ENCODE measurements at regions not wholly inside any gene's neighbourhood (a gene's known extent, or its start where the extent isn't known, plus 50 kb on each side); places are given as distances from the start of the nearest gene placed in this dataset.

DNA sequence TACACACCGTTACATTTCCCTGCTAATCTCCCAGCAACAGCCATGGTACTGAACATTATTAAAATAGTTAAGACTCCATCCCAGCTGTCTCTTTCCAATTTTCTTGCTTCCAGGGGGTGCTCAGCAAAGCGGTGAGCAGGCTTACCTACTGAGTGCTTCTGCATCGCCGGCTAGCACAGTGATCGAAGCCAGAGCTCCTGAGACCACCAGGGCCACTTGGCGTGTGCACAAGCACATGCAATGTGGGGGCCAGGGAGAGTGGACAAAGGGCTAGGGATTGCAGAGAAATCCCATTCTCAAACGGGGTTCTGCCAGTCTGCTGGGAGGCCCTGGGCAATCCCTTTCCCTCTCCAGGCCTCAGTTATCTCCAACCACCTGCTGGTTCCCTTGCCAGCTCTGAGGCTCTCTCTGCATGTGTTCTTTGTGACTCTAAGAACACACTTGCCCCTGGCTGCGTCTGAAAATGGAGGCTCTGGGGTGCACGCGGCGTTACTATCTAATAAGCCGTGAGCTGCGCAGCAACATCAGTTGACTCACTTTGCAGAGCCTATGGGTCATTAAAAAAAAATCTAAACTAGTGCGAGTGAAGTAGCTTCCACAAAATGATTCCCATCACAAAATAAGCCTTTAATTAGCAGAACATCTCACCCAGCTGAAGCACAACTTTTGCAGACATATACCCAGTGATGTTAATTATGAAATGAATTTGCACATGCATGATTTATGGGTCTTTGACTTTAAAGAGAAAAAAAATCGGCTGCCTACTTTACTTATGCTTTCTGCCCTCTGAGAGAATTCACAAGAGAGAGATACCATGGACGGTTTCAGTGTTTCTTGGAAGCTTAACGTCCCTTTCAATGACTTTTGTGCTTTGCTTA is 271.5 kb downstream of the TLE3 start:
- no peak for DNase-seq

DNA sequence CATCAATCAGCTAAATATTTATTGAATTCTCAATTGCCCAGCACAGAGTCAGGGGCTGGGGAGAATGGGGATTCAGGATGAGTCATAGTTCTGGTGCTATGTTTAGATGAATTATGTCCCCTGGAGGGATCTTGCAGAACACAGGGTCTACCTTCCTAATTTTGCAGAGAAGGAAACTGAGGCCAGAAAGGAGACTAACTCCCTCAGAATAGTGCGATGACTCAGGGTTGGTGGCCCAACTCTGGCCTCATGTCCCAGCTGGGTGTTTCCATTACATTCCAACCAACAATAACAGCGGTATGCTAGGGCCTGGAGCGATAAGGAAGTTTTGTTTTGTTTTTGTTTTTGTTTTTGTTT is 270.9 kb downstream of the TLE3 start:
- DNase-seq: no peak

DNA sequence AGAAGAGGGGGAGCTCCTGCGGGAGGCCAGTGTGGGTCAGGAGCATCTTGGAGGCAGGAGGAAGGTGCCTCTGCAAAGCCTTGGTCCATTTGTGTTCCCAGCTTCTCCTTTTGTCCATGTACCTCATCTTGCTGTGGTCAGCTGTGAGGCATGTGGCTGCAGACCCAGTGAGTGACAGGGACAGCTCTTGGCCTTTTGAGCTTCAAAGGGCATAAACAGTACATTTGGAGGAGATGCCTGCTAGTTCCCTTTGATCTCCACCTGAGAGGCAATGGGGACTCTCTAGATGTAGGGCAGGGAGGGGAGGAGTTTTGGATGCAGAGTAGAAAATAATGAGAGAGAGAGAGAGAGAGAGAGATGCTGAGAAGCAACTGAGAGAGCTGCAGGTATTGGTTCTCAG is 270.0 kb downstream of the TLE3 start:
- no peak for DNase-seq

DNA sequence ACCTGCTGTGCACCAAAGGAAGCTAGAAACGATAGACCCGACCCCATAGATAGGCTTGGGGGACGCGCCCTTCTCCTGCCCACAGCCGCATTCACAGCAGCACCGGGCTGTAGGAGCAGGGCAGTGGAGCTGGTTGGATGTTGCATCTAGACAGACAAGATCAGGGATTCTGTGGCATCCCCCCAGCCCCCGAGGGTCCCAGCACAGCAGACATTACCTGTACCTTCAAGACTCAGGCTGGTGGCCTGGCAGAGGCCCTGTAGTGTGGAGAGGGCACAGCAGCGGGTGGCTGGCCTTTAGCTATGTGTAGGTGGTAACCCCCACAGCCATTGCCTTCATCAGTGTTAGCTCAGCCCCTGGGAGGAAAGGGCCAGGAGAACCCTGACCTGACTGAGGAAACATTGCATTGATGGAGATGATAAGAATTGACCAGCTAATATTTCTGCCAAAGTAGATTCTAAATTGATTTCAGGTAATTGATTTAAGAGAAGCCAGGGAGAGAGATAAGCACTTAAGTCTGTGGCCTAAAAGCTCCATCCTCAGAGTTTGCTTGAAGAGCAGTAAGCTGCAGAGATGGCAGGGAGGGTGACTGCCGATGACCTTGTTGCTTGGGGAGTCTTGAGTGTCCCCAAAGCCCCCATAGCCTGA is 269.4 kb downstream of the TLE3 start:
- DNase-seq: no peak

DNA sequence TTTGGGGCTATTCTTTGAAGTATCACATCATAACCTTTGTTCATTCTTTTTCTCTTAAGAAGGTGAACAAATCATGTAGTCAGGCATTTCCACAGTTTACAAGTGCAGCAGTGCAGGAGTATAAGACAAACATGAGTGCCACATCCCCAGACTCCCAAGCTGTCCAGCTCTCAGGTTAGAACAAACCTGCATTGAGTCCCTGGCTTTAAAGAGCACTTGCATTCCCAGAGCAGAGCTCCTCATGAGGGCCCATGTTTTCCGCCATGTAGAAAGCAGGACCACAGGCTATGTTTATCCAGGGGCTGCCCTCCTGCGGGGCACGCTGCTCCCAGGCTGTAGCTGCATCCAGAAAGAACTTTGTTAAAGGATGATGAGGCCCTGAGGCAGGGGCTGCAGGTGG is 267.7 kb downstream of the TLE3 start:
- no peak for DNase-seq

DNA sequence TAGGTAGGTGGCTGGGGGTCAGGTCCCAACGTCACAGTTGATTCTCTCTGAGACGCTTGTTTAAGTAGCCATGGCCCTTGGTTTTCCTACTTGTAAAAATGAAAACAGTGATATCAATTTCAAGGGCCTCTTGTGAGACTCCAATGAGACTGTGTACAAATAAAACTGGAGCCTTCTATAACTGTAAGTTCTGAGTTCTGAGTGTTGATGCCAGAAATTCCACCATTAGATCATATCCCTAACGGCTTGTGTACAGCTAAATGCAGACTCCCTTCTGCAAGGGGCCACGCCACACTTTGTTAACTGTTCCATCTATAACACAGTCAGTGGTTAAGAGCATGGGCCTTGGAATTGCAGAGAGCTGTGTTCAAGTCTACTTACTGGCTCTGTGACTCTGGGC is 267.3 kb downstream of the TLE3 start:
- DNase-seq: no peak

DNA sequence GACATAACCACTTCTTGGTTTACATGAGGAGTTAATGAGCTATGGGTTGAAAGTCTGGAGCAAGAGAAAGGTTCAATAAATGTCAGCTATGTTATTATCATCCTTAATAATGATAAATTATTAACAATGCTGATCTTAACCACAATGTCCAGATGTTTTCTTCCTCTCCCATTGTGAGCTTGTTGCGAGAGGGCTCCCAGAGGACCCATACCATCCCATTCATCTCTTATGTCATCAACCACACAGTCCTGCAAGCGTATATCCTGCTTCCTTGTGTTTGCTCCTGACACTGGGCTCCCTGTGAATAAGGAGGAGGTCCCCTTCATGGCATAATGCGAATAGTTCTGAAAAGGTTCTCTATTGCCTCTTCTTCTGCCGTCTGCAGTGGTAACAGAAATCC is 266.8 kb downstream of the TLE3 start:
- DNase-seq: no peak

DNA sequence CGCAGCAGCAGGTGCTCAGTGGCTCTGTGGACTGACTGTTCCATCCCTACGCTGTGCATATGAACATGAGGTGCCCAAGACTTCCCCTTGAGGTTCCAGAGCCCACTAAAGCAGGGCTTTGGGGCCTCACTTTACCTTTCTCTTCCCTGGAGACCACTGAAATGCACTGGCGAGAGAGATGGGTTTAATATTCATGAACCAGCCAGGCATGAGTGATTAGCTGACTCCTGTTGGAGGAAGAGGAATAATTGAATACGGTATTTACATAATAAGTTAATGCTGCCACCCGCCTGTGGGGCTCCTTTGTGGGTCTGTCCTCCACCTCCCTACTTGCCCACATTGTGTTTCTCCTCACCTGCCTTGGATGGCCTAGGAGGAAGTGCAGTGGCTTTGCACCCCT is 263.4 kb downstream of the TLE3 start:
- DNase-seq: no peak

DNA sequence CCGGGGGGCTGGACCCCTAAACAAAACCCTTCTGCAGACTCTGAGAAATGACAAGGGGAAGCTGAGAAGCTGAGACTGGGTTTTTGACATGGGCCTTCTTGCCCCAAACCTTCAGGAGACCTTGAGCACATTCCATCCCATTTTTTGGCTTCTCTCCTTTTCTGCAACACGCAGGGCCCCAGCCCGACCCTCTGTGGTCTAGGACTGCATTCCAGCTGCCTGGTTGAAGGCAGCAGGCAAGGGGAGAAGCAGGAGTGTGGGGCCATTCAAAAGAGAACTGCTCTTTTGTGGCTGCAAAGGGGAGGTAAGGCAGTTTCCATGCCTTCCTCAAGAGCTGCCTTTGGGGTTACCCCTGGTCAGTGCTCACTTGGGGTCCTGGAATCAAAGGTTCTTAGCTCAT is 263.0 kb downstream of the TLE3 start:
- no peak for DNase-seq

DNA sequence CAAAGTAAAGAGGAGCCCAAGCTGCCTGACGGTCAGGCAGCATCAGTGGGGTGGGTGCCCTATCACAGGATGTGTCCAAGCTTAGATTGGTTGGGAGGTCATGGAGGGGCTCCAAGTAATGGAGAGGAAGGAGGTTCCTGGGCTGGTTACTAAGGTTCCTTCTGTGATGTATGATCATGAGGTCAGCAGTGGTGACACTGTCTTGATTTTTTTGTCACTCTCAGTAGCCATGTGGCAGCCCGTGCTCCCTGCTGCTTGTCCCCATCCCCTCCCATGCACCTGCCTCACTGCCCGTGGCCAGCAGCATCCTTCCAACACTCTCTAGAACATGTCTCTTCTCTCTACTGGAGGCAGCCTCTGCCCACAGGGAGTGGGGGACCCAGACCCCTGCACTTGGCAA is 261.7 kb downstream of the TLE3 start:
- no peak for DNase-seq

DNA sequence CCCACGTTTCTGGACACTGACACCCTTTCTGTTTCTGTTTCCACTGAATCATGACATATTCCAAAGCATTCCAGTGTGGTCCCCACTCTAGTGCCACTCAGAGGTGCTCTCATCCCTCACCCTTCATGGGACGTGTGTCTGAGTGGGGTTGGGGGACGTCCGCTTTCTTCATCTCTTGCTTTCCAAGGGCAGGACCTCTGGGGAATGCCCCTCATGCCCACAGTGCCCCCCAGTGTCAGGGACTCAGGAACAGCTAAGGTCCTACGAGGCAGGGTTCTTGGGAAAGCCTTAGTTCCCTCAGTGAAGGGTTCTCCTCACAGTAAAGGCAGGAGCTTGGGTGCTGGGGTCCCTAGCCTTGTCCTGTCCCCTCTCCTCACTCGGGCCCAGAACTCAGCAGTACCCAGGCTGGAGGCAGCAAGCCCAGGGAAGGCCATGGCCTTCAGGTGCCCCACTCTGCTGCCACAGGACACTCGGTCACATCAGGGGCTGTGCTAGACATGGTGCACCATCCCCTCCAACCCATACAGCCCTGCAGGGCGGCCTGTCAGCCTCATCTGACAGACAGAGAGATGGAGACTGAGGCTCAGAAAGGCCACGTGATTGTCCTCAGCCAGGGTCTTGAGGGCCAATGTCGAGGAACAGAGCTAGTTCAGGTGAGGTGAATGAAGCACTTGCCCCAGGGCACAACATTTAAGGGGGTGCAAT is 261.0 kb downstream of the TLE3 start:
- no peak for DNase-seq

DNA sequence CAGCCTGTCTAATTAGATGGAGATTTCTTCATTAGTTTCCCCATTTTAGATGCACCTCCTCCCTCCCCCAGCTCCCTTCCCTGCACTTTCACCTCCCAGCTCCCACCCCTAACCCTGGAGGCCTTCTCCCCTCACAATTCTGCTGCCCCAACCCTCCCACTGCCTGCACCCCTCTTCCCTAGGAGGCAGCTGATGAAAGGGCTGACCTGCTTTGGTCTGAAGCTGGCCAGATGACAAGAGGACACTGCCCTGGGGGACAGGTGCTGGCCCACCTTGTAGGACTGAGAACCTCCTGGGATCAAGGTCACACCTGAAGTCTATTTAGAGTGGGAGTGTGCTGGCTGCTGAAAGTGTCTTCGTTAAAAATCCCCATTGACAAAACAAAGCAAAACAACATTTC is 259.4 kb downstream of the TLE3 start:
- no peak for DNase-seq

DNA sequence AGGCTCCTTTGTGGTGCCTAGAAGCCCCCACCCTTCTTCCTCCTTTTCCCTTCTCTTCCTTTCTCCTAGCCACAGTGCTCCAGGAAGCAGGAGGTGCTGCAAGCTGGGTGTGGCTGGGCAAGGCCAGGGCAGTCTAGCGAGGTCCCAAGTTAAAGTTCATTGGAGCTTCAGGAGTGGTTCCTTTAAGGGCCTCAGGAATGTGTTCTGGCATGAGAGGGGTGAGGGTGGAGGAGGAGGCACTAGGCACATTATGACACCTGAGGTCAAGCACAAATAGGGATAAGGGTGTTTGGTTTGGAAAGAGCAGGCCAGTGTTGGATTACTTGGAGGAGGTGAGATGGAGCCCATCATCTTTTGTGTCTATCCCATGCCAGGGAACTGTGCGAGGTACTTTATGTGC is 258.7 kb downstream of the TLE3 start:
- DNase-seq: no peak

DNA sequence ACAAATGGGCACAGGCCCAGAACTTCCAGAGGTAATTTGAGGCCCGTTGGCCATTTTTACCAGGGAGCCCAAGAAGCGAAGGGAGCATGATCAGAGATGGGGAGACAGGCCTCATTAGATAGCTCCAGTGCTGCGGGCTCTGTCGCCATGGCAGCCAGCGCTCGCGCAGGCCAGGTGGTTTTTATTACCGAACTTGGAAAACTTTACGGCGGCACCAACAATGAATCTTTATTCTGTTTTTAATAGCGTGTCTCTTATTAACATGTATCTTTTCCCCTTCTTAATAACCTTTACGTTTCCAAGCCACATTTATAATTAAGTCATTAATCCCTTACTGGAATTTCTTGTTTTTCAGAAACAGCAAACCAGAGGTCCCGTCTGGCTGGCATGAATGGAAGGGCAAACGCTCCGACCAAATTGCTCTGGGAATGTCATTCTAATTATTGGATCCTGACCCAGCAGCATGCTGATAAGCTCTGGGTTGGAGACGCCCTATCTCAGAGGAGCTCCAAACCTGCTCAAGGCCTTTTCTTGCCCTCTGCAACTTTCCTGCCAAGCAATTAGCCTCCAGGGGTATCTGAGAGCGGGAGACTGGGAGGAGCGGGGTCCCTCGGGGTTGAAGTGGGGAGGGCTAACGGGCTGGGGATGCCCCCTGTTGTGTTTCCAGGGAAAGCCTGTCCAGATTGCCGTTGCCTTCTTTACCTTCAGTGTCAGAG is 256.4 kb downstream of the TLE3 start:
- no peak for DNase-seq

DNA sequence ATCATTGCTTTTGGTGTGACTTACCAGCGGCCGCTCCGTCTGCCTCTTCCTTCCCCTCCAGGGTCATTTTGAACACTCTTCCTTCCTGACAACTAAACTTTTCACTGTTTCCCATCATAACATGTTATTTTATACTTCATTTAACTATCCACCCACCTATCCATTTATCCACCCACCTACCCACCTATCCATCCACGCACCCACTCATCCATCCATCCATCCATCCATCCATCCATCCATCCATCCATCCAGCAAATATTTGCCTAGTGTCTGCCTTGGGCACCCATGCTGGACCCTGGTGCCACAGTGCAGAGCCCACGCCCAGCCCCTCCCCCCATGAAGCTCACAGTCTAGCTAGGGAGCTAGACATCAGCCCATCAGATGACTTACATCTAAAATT is 254.9 kb downstream of the TLE3 start:
- no peak for DNase-seq

DNA sequence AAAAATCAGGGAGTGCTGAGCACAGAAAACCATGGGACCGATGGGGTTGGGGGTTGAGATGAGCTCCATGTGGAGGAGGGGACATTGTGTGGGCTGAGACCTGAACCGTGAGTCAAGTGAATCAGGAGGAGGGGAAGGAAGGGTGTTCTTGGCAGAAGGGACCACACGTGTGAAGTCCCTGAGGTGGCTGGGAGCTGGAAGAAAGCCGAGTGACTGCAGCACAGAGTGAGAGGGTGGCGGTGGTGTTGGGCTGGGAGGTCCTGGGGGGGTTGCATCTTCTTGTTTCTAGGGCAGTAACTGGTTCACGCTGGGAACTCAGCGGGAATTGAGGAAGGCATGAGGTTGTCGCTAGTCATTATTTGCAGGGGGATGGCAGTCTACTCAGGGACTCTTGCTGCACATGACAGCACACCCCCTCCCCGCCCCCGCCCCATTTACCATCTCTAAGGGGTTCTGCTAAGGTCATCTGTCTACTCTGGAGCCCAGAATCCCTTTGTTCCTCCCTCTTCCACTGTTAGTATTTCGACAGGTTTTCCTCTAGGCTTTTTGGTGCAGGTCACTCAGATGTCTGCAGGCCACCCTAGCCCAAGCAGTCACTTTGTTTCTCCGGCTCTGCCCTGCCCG is 254.3 kb downstream of the TLE3 start:
- no peak for DNase-seq

DNA sequence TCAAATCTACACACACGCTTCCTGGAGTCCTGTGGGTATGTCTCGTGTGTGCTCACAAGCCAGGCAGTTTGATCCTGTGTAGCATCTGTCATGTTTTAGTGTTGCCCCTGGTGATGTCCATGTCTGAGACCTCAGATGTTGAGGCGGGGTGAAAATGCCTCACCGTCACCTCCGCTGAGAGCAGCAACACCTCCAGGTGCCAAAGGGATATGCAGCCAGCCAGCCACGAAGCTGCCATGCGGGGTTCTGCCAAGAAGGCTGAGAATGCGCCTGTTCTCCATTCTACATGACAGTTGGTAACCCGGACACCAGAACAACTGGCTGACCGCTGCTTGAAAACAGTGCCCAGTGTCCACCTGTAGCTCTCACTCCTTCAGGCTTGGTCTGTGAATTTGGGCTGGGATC is 253.8 kb downstream of the TLE3 start:
- no peak for DNase-seq

DNA sequence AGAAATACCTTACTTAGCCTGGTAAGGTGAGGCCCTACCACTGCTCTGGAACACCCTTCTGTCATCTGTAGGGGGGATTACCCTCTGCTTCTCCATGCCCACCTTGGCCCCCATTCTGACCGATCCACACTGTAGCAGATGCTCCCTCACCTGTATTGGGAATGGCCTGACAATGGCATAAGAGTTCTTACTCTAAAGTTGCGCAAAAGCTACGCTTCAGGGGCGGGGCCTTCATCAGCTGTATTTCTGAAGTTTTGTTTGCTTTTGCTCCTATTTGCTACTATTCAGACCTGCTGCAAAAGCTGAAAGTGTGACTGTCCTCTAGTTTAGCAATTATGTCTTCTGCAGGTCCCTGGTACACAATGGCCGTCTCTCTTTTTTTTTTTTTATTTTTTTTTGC is 252.6 kb downstream of the TLE3 start:
- DNase-seq: no peak

DNA sequence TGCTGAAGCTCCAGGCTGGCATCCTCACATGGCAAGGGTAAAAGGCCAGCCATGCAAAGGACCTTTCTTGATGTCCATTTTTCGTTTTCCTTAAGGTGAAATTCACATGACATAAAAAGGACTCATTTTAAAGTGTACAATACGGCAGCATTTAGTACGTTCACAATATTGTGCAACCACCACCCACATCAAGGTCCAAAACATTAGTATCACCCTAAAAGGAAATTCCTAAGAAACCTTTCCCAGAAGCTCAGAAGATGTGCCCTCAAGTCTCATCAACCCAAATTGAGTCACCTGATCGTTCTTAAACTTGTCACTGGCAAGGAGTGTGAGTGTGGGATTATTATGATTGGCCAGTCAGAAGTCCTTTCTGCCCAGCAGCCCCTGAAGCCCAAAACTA is 250.1 kb downstream of the TLE3 start:
- no peak for DNase-seq

DNA sequence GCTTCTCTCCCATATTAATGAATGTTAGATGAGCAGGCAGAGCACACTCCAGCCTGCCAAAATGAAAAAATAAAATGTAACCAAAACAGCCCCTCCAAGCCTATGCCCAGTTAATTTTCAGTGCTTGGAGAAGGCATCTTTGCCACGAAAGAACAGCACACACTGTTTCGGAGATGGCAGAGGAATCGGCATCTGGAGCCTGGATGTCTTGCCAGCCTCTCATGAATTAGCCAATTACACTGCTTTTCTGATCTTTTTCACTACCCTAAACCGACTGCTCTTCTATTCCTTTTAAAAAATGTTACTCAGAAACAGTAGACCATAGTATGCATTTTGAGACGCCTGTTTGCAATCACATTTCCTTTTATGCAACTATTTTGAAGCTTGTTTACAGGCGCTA is 249.6 kb downstream of the TLE3 start:
- DNase-seq: no peak

DNA sequence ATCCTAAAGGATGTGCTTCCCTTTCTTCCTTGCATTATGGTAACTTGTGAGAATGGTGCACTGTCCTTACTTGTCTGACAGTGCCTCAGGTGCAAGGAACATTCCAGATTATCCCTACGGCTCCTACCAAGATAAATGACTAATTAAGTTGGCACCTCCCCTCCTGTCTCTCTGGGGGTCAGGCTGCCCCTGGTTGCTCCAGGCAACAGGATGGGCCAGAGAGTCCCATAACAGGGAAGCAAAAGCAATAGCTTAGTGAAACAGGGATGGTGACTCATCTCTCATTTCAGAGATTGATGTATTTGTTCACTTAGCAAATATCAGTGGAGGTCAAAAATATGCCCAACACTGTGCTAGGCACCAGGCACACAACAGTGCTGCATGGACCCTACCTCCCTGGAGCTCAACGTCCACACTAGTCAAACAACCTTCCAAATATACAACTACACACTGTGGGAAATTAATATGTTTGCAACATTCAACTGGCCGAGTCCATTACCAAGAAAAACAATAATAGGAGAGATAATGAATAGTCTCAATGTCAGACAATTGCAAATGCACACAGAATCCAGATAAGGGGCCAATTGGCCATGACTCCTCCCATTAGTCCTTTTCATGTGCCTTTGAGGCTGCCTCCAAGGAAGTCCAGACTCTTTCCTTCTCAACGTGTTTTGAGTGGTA is 249.0 kb downstream of the TLE3 start:
- no peak for DNase-seq

DNA sequence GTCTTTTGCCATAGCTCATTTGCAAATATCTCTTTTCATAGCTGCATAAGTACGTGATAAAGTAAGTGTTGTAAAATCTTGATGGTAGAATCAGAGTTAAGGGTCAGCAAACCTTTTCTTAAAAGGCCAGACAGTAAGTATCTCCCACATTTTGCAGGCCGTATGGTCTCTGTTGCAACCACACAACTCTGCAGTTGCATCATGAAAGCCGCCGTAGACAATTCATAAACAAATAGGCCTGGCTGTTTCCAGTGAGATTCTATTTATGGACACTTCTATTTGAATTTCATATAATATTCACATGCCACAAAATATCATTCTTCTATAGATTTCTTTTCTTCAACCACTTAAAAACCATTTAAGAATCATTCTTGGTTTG is 248.5 kb downstream of the TLE3 start:
- DNase-seq: no peak

DNA sequence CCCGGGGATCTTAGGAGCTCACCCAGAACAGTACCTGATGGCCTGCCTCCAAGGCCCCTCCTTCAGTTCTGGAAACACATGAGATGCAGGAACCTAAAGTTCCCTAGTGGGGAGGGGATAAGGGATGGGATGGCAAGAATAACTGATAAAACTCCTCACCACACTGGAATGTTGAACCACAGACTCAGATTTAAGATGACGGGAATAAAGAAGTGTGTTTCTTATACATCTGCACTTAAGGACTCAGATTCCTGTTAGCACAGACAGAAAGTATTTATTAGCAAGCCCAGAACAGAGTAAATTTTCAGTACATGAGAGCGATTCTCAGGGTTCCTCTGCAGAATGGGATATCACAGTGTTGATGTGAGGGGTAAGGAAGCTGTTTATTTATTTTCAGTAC is 245.2 kb downstream of the TLE3 start:
- DNase-seq: no peak
